Trophoblast cell (in vitro differentiated cells and primary cell): ENCODE measurements at regions not wholly inside any gene's neighbourhood (a gene's known extent, or its start where the extent isn't known, plus 50 kb on each side); places are given as distances from the start of the nearest gene placed in this dataset.

ENCODE experiments used
- DNase-seq, 2 donors: peaks; one replicate each; pipeline ENCODE4 v3.0.0-alpha.2; 2016
- H2AFZ ChIP-seq: 2 replicates; pipeline ENCODE4 v1.6.1; 2013; ENCODE audit warnings: low read length, moderate library complexity, mild to moderate bottlenecking; ENCODE audit not compliant: insufficient read depth, poor library complexity
- H2AK5ac ChIP-seq: 2 replicates; pipeline ENCODE4 v1.6.1; 2013; ENCODE audit warnings: mild to moderate bottlenecking, low read length
- H2BK120ac ChIP-seq: 2 replicates; pipeline ENCODE4 v1.6.1; 2013; ENCODE audit warnings: low read length, mild to moderate bottlenecking, moderate library complexity; ENCODE audit not compliant: insufficient read depth, poor library complexity
- H2BK12ac ChIP-seq: 2 replicates; pipeline ENCODE4 v1.6.1; 2013; ENCODE audit warnings: mild to moderate bottlenecking, low read length, moderate library complexity
- H2BK5ac ChIP-seq: 2 replicates; pipeline ENCODE4 v1.6.1; 2013; ENCODE audit warnings: low read length, low read depth, moderate library complexity, mild to moderate bottlenecking; ENCODE audit not compliant: poor library complexity
- H3K14ac ChIP-seq: 2 replicates; pipeline ENCODE4 v1.6.1; 2013; ENCODE audit warnings: mild to moderate bottlenecking, low read length
- H3K18ac ChIP-seq: 2 replicates; pipeline ENCODE4 v1.6.1; 2013; ENCODE audit warnings: mild to moderate bottlenecking, low read length
- H3K23ac ChIP-seq: 2 replicates; pipeline ENCODE4 v1.6.1; 2013; ENCODE audit warnings: low read length
- H3K27ac ChIP-seq: 2 replicates; pipeline ENCODE4 v1.5.1; 2013; ENCODE audit warnings: low read depth, mild to moderate bottlenecking, inconsistent platforms, low read length, moderate library complexity
- H3K27me3 ChIP-seq: 2 replicates; pipeline ENCODE4 v1.6.1; 2013; ENCODE audit warnings: inconsistent platforms, mild to moderate bottlenecking, low read length, moderate library complexity; ENCODE audit not compliant: insufficient read depth
- H3K36me3 ChIP-seq, 2 experiments: 1 replicate in 1 of 2; 2 replicates in 1 of 2; pipeline ENCODE4 v1.6.1; 2013; ENCODE audit warnings: low read length in 2 of 2, mild to moderate bottlenecking in 2 of 2, moderate library complexity in 1 of 2; ENCODE audit not compliant: insufficient read depth in 2 of 2, control insufficient read depth in 1 of 2
- H3K4ac ChIP-seq: 2 replicates; pipeline ENCODE4 v1.6.1; 2013; ENCODE audit warnings: low read depth, mild to moderate bottlenecking, low read length, moderate library complexity
- H3K4me1 ChIP-seq, 2 experiments: 1 replicate in 1 of 2; 2 replicates in 1 of 2; pipeline ENCODE4 v1.6.1; 2013; ENCODE audit warnings: low read length in 2 of 2, mild to moderate bottlenecking in 2 of 2, moderate library complexity in 1 of 2; ENCODE audit not compliant: insufficient read depth in 2 of 2, control insufficient read depth in 1 of 2
- H3K4me2 ChIP-seq: 2 replicates; pipeline ENCODE4 v1.6.1; 2013; ENCODE audit warnings: inconsistent platforms, mild to moderate bottlenecking, low read length, moderate library complexity
- H3K4me3 ChIP-seq: 2 replicates; pipeline ENCODE4 v1.5.1; 2013; ENCODE audit warnings: mild to moderate bottlenecking, low read depth, low read length, inconsistent platforms
- H3K79me1 ChIP-seq: one replicate; pipeline ENCODE4 v1.6.1; 2013; ENCODE audit warnings: low read length
- H3K79me2 ChIP-seq: 2 replicates; pipeline ENCODE4 v1.6.1; 2013; ENCODE audit warnings: low read length, mild to moderate bottlenecking; ENCODE audit not compliant: control insufficient read depth, insufficient read depth, poor library complexity
- H3K9ac ChIP-seq: 2 replicates; pipeline ENCODE4 v1.6.1; 2013; ENCODE audit warnings: mild to moderate bottlenecking, low read length
- H3K9me3 ChIP-seq: 2 replicates; pipeline ENCODE4 v1.6.1; 2013; ENCODE audit warnings: low read depth, mild to moderate bottlenecking, control low read depth, inconsistent platforms, low read length; ENCODE audit not compliant: insufficient read depth
- H4K12ac ChIP-seq: 2 replicates; pipeline ENCODE4 v1.6.1; 2013; ENCODE audit warnings: low read depth, mild to moderate bottlenecking, low read length, moderate library complexity
- H4K8ac ChIP-seq: 2 replicates; pipeline ENCODE4 v1.6.1; 2013; ENCODE audit warnings: low read depth, mild to moderate bottlenecking, low read length, moderate library complexity
- H4K91ac ChIP-seq: one replicate; pipeline ENCODE4 v1.6.1; 2013; ENCODE audit warnings: low read depth, mild to moderate bottlenecking, low read length, moderate library complexity
- WGBS: extraction: QIAGEN DNeasy Blood & Tissue Kit; methylation state at CpG from one replicate; pipeline ENCODE4 v1.1.7; 2013; ENCODE audit warnings: missing lambda C conversion rate; ENCODE audit not compliant: insufficient read length, insufficient coverage; ENCODE audit errors: extremely low coverage; 5-methylcytosine and 5-hydroxymethylcytosine counted together

DNA sequence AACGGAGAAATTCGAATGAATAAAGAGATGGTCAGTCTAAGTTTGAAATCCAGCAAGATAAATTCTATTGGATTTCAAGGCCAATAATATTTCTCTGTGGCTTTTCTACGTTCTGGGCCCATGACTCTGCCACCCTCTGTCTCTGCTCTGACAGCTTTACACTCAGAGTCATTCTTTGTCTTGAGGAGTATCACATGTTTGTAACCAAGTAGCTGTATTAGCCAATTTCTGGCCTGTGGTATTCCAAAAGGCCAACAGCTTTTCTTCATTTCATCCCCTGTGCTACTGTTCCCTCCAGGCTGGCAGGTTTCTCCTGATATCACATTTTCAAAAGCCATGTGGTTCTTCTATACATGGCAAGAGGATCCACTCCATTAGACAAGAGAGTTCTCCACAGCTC is 324.1 kb upstream of the CNTN4 start:
- no peak overlapping the region for H2BK120ac ChIP-seq
- H3K27me3 ChIP-seq: no peaks in the 10 kb centered on the region
- no peak overlapping the region for H3K4ac ChIP-seq
- H3K9ac ChIP-seq: no peak overlapping the region
- H3K18ac ChIP-seq: no peak overlapping the region
- no peak overlapping the region for H2BK12ac ChIP-seq
- H3K4me1 ChIP-seq: no peaks in the 10 kb centered on the region
- no peak overlapping the region for H4K12ac ChIP-seq
- H3K79me2 ChIP-seq: no peaks in the 10 kb centered on the region
- no peak overlapping the region for H3K4me2 ChIP-seq
- H2AK5ac ChIP-seq: no peak overlapping the region
- no peaks in the 10 kb centered on the region for H3K9me3 ChIP-seq
- no peaks in the 10 kb centered on the region for H3K79me1 ChIP-seq
- H2AFZ ChIP-seq: no peak overlapping the region
- DNase-seq: no peak
- no peak overlapping the region for H3K14ac ChIP-seq
- no peak overlapping the region for H3K4me3 ChIP-seq
- no peak overlapping the region for H4K8ac ChIP-seq
- no CpG with 5 or more reads among the region's 3 CpGs for WGBS
- H3K36me3 ChIP-seq: no peaks in the 10 kb centered on the region
- no peak overlapping the region for H2BK5ac ChIP-seq
- H3K23ac ChIP-seq: no peak overlapping the region
- no peak overlapping the region for H3K27ac ChIP-seq
- H4K91ac ChIP-seq: no peak overlapping the region

- no CpG with 5 or more reads among the region's 6 CpGs for WGBS
- no peak overlapping the region for H2BK5ac ChIP-seq
These were observed 323.3 kb upstream of the CNTN4 start for GRCh38 chr3:1775321-1775720.

DNA sequence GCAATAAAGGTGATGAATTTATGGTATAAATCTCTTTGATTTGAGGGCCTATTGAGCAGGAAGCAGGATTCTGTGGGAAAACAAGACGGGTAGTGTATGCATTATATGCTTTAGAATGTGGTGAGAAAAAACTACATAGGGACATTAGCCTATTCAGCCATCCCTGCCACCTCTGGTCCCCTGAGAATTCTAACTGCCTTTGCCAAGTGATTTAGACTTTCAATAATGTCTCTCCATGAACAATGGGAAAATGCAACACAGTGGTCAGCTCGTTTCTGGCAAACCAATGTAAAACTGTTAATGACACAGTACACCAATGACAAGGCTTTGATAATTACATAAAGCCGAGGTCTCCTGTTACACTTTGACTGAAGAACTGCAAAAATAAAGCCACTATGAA is 314.7 kb upstream of the CNTN4 start:
- Histone ChIP-seq H2BK12ac (no peak overlapping the region), H2BK120ac (no peak overlapping the region), H3K4ac (no peak overlapping the region), H3K23ac (no peak overlapping the region), H2AK5ac (no peak overlapping the region), H3K4me2 (no peak overlapping the region), H4K91ac (no peak overlapping the region), H3K36me3 (no peaks in the 10 kb centered on the region), H3K14ac (no peak overlapping the region), H3K27ac (no peak overlapping the region), H2AFZ (no peak overlapping the region), H4K8ac (no peak overlapping the region), H3K9me3 (no peaks in the 10 kb centered on the region), H3K18ac (no peak overlapping the region), H3K79me2 (no peaks in the 10 kb centered on the region), H3K4me1 (no peaks in the 10 kb centered on the region), H4K12ac (no peak overlapping the region), H2BK5ac (no peak overlapping the region), H3K9ac (no peak overlapping the region), H3K4me3 (no peak overlapping the region), H3K27me3 (no peaks in the 10 kb centered on the region), H3K79me1 (no peaks in the 10 kb centered on the region)
- no CpG with 5 or more reads among the region's 3 CpGs for WGBS
- DNase-seq: no peak

More at GRCh38 chr3:1775321-1775720, 323.3 kb upstream of the CNTN4 start:
- H3K4me1 ChIP-seq: no peaks in the 10 kb centered on the region
- H3K9ac ChIP-seq: no peak overlapping the region
- H2AK5ac ChIP-seq: no peak overlapping the region
- no peak overlapping the region for H3K4me3 ChIP-seq
- H3K79me2 ChIP-seq: no peaks in the 10 kb centered on the region
- H2AFZ ChIP-seq: no peak overlapping the region
- H3K27me3 ChIP-seq: no peaks in the 10 kb centered on the region
- no peak overlapping the region for H3K18ac ChIP-seq
- H3K79me1 ChIP-seq: no peaks in the 10 kb centered on the region
- no peak overlapping the region for H3K14ac ChIP-seq
- no peak overlapping the region for H3K27ac ChIP-seq
- no peak overlapping the region for H3K23ac ChIP-seq
- no peak overlapping the region for H4K12ac ChIP-seq
- no peak overlapping the region for H4K91ac ChIP-seq
- H3K4me2 ChIP-seq: no peak overlapping the region
- no peaks in the 10 kb centered on the region for H3K36me3 ChIP-seq
- no peak overlapping the region for H4K8ac ChIP-seq
- H3K9me3 ChIP-seq: no peaks in the 10 kb centered on the region
- no peak overlapping the region for H3K4ac ChIP-seq
- no peak for DNase-seq
- no peak overlapping the region for H2BK120ac ChIP-seq
- H2BK12ac ChIP-seq: no peak overlapping the region

GRCh38 chr3:1787094-1787493 is 311.6 kb upstream of the CNTN4 start:
- no peak for DNase-seq

More at GRCh38 chr3:1787094-1787493, 311.6 kb upstream of the CNTN4 start:
- H2BK5ac ChIP-seq: no peak overlapping the region
- H3K4me3 ChIP-seq: no peak overlapping the region
- no peak overlapping the region for H4K91ac ChIP-seq
- no peaks in the 10 kb centered on the region for H3K79me2 ChIP-seq
- no peak overlapping the region for H2BK12ac ChIP-seq
- no peak overlapping the region for H3K4me2 ChIP-seq
- H2BK120ac ChIP-seq: no peak overlapping the region
- no peak overlapping the region for H3K27ac ChIP-seq
- H3K9ac ChIP-seq: no peak overlapping the region
- H3K4ac ChIP-seq: no peak overlapping the region
- no peak overlapping the region for H2AFZ ChIP-seq
- no peak overlapping the region for H2AK5ac ChIP-seq
- no peaks in the 10 kb centered on the region for H3K36me3 ChIP-seq
- no CpG with 5 or more reads among the region's 3 CpGs for WGBS
- H3K23ac ChIP-seq: no peak overlapping the region
- no peak overlapping the region for H4K8ac ChIP-seq
- H3K4me1 ChIP-seq: no peaks in the 10 kb centered on the region
- no peak overlapping the region for H3K14ac ChIP-seq
- no peaks in the 10 kb centered on the region for H3K79me1 ChIP-seq
- no peaks in the 10 kb centered on the region for H3K9me3 ChIP-seq
- no peak overlapping the region for H3K18ac ChIP-seq
- H3K27me3 ChIP-seq: no peaks in the 10 kb centered on the region
- no peak overlapping the region for H4K12ac ChIP-seq
